T-helper 22 cell (primary cell): ENCODE measurements at regions not wholly inside any gene's neighbourhood (a gene's known extent, or its start where the extent isn't known, plus 50 kb on each side); places are given as distances from the start of the nearest gene placed in this dataset.
"Not testable (repeated sequence)": the region's sequence is repeated elsewhere in the genome, so short reads cannot be mapped to it uniquely, and the experiment has no call there.

Experiments used
- DNase-seq: peaks from one replicate; pipeline ENCODE4 v3.0.0-alpha.2; 2020; ENCODE audit warnings: low read depth

- DNase-seq: no peak
These were observed 358.4 kb upstream of the LMCD1 start for GRCh38 chr3:8143186-8143585.

DNA sequence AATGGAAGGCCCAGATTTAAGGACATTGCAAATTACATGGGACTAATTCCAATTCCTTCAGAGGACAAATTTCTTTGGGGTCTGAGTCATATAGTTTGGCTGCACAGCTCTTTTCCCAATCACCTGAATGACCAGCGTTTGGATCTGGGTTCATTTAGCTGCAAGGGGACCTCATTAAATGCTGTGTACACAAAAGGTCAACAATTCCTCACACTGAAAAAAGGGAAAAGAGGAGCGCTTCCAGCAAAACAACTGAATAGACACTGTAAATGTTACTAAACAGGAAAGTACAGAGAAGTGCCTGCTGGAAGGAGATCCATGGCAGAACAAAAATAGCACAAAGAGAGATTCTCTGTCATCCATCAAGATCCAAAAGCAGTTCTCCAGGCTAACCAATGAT, 356.0 kb upstream of the LMCD1 start:
- DNase-seq: no peak

DNA sequence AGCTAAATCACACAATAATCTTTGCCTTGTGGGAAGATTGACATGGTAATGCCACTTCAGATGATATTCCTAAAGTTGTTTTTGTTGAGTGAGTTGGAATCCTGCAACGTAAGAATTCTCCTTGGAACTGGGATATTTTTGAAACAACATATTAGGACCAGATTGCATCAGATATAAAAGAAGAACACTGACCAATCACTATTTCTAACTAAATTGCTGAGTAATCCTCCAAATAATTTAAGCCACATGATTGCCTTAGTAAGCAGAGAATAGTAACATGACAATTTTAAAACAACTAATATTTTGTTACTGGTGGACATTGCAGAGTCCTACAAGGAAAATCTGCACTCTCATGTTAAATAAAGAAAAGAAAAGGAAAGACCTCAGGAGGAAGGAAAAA, 353.9 kb upstream of the LMCD1 start:
- DNase-seq: no peak

- DNase-seq: no peak
These were observed 348.7 kb upstream of the LMCD1 start for GRCh38 chr3:8152821-8153418.

GRCh38 chr3:8153800-8154199, 347.8 kb upstream of the LMCD1 start:
- DNase-seq: no peak

DNA sequence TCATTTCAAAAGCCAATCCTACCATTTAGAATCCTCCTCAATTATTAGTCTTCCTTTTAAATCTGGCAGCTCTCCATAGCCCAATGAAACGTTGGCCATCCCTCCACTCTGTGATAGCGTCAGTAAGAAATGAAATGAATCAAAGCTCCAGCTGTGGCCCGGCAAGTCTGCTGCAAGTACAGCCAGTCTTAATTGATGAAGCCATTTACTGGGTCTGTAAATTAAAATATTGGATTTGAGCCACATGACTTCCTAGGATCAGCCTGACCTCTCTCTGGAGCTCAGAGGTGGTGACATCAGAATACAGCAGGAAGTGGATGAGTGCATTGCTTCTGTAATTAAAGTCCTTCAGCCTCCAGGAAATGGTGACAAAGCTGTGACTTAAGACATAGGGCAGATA, 347.0 kb upstream of the LMCD1 start:
- DNase-seq: no peak

DNA sequence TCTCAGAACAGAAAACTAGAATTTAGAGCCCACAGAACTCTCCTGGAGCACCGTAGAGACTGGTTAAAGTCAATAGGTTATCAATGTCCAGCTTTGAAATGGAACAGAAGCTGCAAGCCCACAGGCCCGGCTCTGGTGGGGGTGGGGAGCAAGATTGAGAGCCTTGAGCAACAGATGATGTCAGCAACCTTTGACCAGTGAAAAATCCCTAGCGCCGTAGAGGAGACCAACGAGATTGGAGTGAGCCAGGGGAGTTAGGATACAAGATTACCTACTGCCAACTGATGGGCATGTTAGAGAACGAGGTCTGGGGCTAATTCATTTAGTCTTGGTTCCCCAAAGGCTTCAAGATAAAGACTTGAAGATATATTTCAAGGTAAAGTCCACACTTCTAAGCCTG, 345.5 kb upstream of the LMCD1 start:
- DNase-seq: no peak

DNA sequence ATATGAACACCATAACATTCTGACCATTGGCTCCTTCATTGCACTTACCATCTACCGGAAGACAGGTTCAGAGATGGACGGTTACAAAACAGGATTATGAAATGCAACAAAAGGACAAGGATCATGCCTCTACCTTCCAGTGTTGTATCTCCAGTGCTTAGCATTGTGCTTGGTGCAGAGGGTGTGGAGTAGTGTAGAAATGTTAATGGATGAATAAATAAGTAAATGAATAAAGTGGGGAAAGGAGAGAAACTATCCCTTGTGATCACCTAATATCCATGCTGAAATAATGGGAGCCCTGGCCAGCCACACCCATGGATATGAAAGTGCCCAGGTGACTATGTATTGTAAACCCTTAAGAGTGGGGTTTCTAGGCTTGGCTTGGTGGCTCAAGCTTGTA, 344.8 kb upstream of the LMCD1 start:
- DNase-seq: no peak

DNA sequence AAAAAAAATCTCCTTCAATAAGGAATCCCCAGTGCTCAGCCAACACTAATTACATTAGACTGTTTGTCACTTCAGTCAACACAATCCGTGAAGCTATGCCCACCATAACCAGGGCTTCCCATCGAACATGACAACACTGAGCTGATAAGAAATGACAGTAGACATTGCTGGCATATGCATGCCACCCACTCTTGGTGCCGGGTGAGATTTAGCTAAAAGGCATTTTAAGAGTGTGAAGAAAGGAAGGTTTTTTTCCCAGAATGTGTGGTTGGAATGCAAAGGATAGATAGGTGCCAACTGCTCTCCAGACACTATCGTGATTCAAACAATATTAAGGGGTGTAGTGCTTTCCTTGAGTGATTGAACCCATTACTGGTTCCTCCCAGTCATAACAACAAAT, 344.0 kb upstream of the LMCD1 start:
- no peak for DNase-seq

DNA sequence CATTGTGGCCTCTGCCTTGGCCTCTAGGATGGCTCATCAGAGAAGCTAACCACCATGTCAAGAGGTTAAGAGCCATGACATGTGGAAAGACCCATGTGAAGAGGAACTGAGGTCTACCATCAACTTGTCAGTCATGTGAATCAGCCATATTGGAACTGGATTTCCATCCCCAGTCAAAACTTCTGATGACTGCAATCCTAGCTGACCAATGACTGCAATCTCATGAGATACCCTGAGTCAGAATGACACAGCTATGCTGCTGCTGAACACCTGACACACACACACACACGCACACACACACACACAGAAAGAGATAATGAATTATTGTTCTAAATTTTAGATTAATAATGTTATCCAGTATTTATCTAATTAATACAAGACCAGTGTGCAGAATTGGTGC, 337.5 kb upstream of the LMCD1 start:
- no peak for DNase-seq

DNA sequence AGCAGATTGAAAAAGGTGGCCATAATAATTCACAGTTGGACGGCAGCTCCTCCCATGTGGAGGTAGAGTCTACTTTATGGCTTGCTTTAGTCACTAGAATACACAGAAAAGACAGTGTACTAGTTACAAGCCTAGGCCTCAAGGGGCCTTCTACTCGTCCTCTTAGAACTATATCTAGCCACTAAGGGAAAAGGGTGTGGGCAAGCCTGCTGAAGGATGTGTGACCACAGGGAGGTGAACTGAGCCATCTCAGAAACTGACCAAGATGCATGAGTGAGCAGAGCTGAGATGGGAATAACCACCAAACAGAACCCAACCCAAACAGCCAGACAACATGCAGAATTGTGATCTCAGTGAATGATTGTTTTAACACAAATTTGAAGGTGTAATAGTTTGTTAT, 335.6 kb upstream of the LMCD1 start:
- no peak for DNase-seq

DNA sequence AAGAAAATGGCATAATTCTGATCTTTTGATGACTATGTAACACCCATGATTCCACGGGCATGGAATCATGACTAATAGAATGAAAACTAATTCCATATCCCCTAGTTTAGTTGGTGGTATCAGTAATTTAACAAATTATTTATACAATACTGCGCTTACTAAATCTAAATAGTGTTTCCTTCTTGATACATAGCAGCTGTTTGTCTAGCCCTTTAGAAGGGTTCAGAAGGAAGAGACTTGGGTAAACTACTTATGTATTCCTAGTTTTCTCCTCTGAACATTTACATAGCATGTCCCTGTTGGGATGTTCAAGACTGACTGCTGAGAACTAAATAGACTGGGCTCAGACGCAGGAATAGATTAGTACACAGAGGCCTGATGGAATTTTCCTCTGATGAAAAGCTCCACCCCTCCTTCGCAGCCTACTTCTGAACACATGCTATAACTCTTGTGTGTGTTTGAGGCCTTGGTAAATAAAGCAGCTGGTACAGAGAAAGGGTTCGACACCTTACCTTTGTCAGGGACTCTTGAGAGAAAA, 330.6 kb upstream of the LMCD1 start:
- no peak for DNase-seq

- DNase-seq: no peak
These were observed 327.7 kb upstream of the LMCD1 start for GRCh38 chr3:8173892-8174291.

DNA sequence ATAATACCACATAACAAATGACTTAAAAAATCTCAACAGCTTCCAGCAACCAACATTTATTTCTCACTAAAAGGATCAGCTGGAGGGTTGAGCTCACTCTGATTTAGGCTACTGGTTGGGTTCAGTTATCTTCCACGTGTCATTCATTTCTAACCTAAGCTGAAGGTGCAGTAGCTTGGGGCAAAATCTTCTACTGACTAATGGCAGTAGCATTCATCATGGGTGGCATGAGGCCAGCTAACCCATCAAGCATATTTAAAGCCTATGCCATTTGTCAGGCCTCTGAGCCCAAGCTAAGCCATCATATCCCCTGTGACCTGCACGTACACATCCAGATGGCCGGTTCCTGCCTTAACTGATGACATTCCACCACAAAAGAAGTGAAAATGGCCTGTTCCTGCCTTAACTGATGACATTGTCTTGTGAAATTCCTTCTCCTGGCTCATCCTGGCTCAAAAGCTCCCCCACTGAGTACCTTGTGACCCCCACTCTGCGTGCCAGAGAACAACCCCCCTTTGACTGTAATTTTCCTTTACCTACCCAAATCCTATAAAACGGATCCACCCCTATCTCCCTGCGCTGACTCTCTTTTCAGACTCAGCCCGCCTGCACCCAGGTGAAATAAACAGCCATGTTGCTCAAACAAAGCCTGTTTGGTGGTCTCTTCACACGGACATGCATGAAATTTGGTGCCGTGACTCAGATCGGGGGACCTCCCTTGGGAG, 324.7 kb upstream of the LMCD1 start:
- DNase-seq: not testable (repeated sequence)

DNA sequence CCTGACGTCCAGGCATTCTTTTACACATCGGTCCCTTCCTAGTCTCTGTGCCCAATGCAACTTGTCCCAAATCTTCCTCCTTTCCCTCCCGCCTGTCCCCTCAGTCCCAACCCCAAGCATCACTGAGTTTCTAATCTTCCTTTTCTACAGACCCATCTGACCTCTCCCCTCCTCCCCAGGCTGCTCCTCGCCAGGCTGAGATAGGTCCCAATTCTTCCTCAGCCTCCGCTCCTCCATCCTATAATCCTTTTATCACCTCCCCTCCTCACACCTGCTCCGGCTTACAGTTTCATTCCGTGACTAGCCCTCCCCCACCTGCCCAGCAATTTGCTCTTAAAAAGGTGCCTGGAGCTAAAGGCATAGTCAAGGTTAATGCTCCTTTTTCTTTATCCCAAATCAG, 323.1 kb upstream of the LMCD1 start:
- DNase-seq: not testable (repeated sequence)

GRCh38 chr3:8182904-8183303, 318.7 kb upstream of the LMCD1 start:
- no peak for DNase-seq

- no peak for DNase-seq
These were observed 318.0 kb upstream of the LMCD1 start for GRCh38 chr3:8183627-8184026.

- DNase-seq: no peak
These were observed 315.4 kb upstream of the LMCD1 start for GRCh38 chr3:8186213-8186612.

GRCh38 chr3:8187996-8188395, 313.6 kb upstream of the LMCD1 start:
- no peak for DNase-seq

DNA sequence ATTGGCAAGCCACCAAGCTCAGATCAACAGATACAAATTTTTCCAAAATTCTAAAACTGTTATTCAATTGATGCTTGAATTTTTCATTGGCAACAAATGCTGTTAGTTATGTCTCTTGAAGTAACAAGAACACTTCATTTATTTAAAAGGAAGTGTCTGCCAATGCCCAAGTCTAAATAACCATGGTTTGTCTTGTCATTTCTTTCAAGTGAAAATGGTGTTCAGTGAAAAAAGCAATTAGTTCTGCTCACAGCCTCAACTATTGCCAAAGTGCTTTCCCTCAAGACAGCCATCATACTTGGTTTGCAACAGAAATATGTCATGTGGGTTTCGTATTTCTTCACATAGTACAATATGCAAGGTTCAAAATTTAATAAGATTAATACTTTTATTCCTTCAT, 312.6 kb upstream of the LMCD1 start:
- DNase-seq: no peak

DNA sequence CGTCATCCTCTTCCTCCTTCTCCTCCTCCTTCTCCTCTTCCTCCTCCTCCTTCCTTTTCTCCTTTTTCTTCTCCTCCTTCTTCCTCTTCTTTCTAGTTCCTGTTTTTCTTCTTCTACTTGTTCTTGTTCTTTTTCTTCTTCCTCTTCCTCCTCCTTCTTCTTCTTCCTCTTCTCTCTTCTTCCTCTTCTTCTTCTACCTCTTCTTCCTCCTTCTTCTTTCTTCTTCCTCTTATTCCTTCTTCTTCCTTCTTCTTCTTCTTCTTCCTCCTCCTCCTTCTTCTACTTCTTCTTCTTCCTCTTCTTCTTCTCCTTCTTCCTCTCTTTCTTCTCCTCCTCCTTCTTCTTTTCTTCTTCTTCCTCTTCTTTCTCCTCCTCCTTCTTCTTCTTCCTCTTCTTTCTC, 310.2 kb upstream of the LMCD1 start:
- DNase-seq: no peak

DNA sequence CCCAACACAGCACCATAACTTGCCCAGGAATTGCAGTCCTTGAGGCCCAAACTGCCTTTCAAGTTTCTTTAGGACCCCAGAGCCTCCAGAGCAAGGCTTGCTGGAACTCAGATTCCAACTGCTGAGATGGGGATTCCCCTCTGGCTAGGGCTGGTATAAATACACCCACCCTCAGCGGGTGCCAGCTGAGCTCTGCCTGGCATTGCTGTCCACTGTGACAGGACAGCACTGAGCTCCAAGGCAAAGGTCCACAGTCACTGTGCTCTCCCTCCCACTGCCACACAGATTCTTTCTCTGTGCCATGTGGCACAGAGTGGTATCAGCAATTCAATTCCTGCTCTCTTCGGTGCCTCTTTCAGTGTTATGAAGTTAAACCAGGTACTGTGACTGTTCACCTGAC, 304.2 kb upstream of the LMCD1 start:
- no peak for DNase-seq

GRCh38 chr3:8198605-8199004, 303.0 kb upstream of the LMCD1 start:
- no peak for DNase-seq

DNA sequence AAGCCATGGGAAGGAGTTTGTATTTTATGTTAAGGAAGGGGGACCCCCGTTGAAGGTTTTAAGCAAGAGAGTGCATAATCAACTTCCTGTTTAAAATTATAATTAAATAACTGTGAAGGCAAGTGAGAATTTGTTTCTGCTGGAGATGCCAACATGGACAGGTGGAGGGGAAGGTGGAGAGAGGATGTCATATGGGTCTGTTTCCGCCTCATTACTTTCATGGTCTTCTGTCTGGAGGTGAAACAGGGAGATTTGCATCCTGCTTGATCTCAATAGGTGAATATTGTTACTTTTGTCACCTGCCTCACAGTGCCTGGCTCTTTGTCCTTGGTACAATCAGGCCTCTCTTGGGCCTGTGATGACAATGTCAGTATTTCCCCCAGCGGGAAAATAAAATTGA, 300.6 kb upstream of the LMCD1 start:
- no peak for DNase-seq
